Type B pancreatic cell (in vitro differentiated cells): ENCODE measurements at regions not wholly inside any gene's neighbourhood (a gene's known extent, or its start where the extent isn't known, plus 50 kb on each side); places are given as distances from the start of the nearest gene placed in this dataset.
"Not testable (repeated sequence)": the region's sequence is repeated elsewhere in the genome, so short reads cannot be mapped to it uniquely, and the experiment has no call there.

Experiments used
- DNase-seq: peaks from one replicate; pipeline ENCODE4 v3.0.0; 2021; ENCODE audit warnings: mixed read lengths; ENCODE audit not compliant: unreplicated experiment; ENCODE audit errors: extremely low spot score
- H3K27ac Mint-ChIP-seq: 2 replicates; pipeline ENCODE4 v1.8.0; 2021; ENCODE audit warnings: mild to moderate bottlenecking, mixed read lengths
- H3K27me3 Mint-ChIP-seq: 2 replicates; pipeline ENCODE4 v1.8.0; 2021; ENCODE audit warnings: mixed read lengths
- H3K36me3 Mint-ChIP-seq: 2 replicates; pipeline ENCODE4 v1.8.0; 2021; ENCODE audit warnings: mixed read lengths
- H3K4me1 Mint-ChIP-seq: one replicate; pipeline ENCODE4 v1.8.0; 2021; ENCODE audit warnings: mixed read lengths; ENCODE audit not compliant: unreplicated experiment
- H3K4me3 Mint-ChIP-seq: 2 replicates; pipeline ENCODE4 v1.8.0; 2021; ENCODE audit warnings: mild to moderate bottlenecking, mixed read lengths
- H3K9me3 Mint-ChIP-seq: 2 replicates; pipeline ENCODE4 v1.8.0; 2021; ENCODE audit warnings: mixed read lengths
- TF ChIP-seq, protein P1 (sequence below): fragments of 200-600 bp; sonication (generic); conservative IDR thresholded peaks from 2 replicates; pipeline ENCODE4 v1.5.0; 2021; ENCODE audit warnings: antibody characterized with exemption, mild to moderate bottlenecking

- Mint-ChIP-seq H3K27me3 (peaks cover 7% of the 10 kb centered on the region), H3K27ac (no peak overlapping the region), H3K36me3 (no peaks in the 10 kb centered on the region), H3K4me3 (no peak overlapping the region), H3K9me3 (no peaks in the 10 kb centered on the region), H3K4me1 (no peaks in the 10 kb centered on the region)
- no peak for DNase-seq
- TF ChIP-seq, protein P1, sequence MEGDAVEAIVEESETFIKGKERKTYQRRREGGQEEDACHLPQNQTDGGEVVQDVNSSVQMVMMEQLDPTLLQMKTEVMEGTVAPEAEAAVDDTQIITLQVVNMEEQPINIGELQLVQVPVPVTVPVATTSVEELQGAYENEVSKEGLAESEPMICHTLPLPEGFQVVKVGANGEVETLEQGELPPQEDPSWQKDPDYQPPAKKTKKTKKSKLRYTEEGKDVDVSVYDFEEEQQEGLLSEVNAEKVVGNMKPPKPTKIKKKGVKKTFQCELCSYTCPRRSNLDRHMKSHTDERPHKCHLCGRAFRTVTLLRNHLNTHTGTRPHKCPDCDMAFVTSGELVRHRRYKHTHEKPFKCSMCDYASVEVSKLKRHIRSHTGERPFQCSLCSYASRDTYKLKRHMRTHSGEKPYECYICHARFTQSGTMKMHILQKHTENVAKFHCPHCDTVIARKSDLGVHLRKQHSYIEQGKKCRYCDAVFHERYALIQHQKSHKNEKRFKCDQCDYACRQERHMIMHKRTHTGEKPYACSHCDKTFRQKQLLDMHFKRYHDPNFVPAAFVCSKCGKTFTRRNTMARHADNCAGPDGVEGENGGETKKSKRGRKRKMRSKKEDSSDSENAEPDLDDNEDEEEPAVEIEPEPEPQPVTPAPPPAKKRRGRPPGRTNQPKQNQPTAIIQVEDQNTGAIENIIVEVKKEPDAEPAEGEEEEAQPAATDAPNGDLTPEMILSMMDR = no peak
Measured at GRCh38 chr17:16888413-16889087, 83.4 kb downstream of the TNFRSF13B start.

DNA sequence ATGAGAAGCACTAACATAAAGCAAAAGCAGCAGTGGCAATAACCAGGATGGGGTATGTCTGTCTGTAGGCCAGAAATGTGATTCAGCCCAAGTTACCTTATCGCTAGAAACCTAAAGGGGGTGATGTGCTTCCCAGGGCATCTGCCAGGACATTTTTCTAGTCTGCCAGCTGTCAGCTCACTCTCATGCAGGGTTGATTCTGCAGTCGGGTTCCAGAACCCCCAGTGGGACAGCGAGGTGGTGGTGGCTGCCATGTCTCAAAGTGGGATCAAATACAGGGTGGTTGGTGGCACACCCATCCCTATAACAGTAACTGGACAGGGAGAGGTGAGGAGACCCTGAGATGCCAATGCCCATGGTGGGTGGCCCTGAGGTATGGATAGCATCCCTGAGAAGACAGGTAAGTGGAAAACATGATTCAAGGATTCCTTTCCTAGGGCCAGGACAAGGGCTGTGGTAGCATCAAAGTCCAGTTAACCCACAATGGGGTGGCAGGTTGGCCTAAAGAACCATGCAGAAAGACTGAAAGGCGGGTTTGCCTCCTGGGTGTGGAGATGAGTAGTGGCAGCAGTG, 84.3 kb downstream of the TNFRSF13B start:
- Mint-ChIP-seq H3K36me3 (no peaks in the 10 kb centered on the region), H3K27ac (no peak overlapping the region), H3K4me1 (no peaks in the 10 kb centered on the region), H3K9me3 (no peaks in the 10 kb centered on the region), H3K27me3 (peaks cover 7% of the 10 kb centered on the region), H3K4me3 (no peak overlapping the region)
- no peak for DNase-seq
- TF ChIP-seq, protein P1 = no peak

DNA sequence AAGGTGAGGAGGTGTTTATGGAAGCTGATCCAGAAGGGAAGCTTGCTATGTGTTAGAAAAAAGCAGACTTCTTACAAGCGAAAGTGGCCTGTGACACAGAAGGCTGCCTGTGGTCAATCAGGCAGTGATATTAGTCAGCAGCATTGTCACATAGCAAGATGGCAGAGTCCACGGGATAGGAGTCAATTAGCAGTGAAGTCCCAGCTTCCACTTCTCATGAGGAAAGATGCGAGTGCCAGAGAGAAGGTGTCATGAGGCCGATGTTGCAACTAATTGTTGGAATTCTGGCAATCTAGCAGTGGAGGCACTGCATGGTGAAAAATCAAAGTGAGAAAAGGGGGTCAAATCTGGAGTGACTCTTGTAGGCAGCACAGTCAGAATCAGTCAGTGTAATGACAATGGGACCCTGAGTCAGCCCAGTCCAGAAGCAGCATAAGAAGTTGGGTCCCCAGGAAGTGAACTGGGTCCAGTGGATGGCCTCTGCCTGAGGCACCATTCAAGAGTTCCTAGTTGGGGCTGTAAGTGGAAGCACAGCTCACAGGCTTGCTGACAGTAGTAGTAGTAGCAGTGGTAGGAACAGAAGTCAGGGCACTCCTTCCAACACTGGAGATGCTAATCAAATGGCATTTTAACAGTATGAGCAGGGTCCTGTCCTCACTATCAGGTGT, 85.1 kb downstream of the TNFRSF13B start:
- no peak for DNase-seq
- TF ChIP-seq, protein P1 = no peak
- Mint-ChIP-seq H3K27ac (no peak overlapping the region), H3K9me3 (no peaks in the 10 kb centered on the region), H3K4me3 (no peak overlapping the region), H3K4me1 (no peaks in the 10 kb centered on the region), H3K36me3 (no peaks in the 10 kb centered on the region), H3K27me3 (peaks cover 7% of the 10 kb centered on the region)

DNA sequence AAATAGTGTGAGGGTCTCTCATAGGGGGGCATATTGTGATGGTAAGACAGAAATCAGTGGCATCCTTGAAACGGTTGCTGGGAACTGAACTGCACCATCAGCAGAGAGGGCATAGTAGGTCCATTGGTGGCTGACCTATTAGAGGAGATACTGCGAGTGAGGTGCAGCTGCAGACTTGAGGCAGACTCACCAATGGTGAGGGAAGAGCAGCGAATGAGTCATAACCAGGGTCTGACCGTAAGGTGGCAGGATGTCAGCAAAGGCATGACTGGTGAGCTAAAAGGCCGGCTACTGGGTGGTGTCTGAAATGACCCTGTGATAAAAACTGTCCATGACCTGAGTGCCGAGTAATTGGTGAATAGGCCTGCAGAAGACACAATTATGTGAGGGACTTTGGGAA, 86.7 kb downstream of the TNFRSF13B start:
- H3K9me3 Mint-ChIP-seq, H3K27me3 Mint-ChIP-seq, H3K36me3 Mint-ChIP-seq, DNase-seq, H3K27ac Mint-ChIP-seq, H3K4me3 Mint-ChIP-seq, H3K4me1 Mint-ChIP-seq: not testable (repeated sequence)

DNA sequence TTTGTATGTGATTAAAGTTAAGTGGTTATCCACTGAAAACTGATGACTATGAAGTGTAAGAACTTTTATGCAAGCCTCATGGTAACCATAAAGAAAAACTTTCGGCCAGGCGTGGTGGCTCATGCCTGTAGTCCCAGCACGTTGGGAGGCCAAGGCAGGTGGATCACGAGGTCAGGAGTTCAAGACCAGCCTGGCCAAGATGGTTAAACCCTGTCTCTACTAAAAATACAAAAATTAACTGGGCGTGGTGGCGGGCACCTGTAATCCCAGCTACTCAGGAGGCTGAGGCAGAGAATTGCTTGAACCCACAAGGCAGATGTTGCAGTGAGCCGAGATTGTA, 89.0 kb downstream of the TNFRSF13B start:
- H3K4me1 Mint-ChIP-seq, H3K27ac Mint-ChIP-seq, H3K9me3 Mint-ChIP-seq, H3K4me3 Mint-ChIP-seq, H3K36me3 Mint-ChIP-seq, H3K27me3 Mint-ChIP-seq, DNase-seq: not testable (repeated sequence)

DNA sequence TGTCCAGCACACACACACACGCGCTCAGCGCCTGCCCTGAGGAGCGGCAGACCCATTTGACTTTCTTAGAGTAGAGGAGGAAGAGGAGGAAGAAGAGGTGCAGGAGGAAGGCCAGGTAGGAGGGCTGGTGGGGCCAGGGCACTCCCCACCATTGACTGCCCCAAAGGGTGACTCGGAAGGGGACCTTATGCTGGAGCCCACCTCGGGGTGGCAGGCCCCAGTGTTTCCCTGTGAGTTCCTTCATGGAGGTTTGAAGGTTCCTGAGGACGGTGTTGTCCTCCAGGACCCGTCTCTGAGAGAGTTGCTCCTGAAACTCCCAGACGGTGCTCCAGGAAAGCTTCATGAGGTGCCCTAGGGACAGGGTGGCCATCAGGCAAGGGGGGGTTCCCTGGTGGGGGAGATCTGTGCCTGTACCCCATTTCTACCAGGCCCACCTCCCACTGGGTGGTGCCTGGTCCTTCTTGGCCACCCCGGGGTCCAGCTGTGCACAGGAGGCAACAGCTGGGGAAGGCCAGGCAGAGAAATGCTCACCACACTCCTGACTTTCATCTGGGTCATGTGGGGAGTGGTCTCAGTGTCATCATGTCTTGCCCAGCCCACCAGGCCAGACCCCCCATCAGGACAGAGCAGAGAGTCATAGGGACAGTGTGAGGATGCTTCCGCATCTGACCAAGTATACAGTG, 89.5 kb downstream of the TNFRSF13B start:
- Mint-ChIP-seq H3K9me3 (peaks cover 1% of the 10 kb centered on the region), H3K4me3 (no peak overlapping the region), H3K27ac (no peak overlapping the region), H3K36me3 (no peaks in the 10 kb centered on the region), H3K4me1 (no peaks in the 10 kb centered on the region), H3K27me3 (peaks cover 4% of the 10 kb centered on the region)
- TF ChIP-seq, protein P1 = no peak
- no peak for DNase-seq
